Testis (tissue), 2 donors: ENCODE measurements at regions not wholly inside any gene's neighbourhood (a gene's known extent, or its start where the extent isn't known, plus 50 kb on each side); places are given as distances from the start of the nearest gene placed in this dataset.

Experiments
- POLR2A ChIP-seq: fragments of 450-650 bp; IDR thresholded peaks from one replicate; pipeline ENCODE4 v1.6.1; 2017; ENCODE audit warnings: antibody characterized with exemption, mild to moderate bottlenecking, moderate library complexity
- TF ChIP-seq, protein P1 (sequence below), 3 experiments: fragments of 450-650 bp in 2 of 3; fragments of 200-600 bp in 1 of 3; sonication (generic) in 1 of 3; IDR thresholded peaks; one replicate each; pipeline ENCODE4 v1.5.1; 2016 to 2019; ENCODE audit warnings: antibody characterized with exemption in 3 of 3, mild to moderate bottlenecking in 2 of 3, moderate library complexity in 1 of 3

- no peak for TF ChIP-seq POLR2A
- TF ChIP-seq, protein P1, sequence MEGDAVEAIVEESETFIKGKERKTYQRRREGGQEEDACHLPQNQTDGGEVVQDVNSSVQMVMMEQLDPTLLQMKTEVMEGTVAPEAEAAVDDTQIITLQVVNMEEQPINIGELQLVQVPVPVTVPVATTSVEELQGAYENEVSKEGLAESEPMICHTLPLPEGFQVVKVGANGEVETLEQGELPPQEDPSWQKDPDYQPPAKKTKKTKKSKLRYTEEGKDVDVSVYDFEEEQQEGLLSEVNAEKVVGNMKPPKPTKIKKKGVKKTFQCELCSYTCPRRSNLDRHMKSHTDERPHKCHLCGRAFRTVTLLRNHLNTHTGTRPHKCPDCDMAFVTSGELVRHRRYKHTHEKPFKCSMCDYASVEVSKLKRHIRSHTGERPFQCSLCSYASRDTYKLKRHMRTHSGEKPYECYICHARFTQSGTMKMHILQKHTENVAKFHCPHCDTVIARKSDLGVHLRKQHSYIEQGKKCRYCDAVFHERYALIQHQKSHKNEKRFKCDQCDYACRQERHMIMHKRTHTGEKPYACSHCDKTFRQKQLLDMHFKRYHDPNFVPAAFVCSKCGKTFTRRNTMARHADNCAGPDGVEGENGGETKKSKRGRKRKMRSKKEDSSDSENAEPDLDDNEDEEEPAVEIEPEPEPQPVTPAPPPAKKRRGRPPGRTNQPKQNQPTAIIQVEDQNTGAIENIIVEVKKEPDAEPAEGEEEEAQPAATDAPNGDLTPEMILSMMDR (IDR thresholded peaks at IDR 0.05) = no peak
These were observed 443.1 kb upstream of the SPRY2 start for GRCh38 chr13:80783926-80784565.
